HFF-Myc (cell line): ENCODE measurements at regions not wholly inside any gene's neighbourhood (a gene's known extent, or its start where the extent isn't known, plus 50 kb on each side); places are given as distances from the start of the nearest gene placed in this dataset.
"Not testable (repeated sequence)": the region's sequence is repeated elsewhere in the genome, so short reads cannot be mapped to it uniquely, and the experiment has no call there.

Experiments used
- DNase-seq: peaks from one replicate; pipeline ENCODE4 v3.0.0-alpha.2; 2011; ENCODE audit warnings: low read depth; ENCODE audit errors: extremely low read depth
- H3K4me3 ChIP-seq: replicated peaks from 2 replicates; pipeline ENCODE4 v1.5.1; 2011; ENCODE audit warnings: low read depth, mild to moderate bottlenecking, control low read depth, low read length
- TF ChIP-seq, protein P1 (sequence below): IDR thresholded peaks from 2 replicates; pipeline ENCODE4 v1.5.1; 2012; ENCODE audit warnings: mild to moderate bottlenecking, low read depth, low read length, control low read depth; ENCODE audit errors: missing control alignments

DNA sequence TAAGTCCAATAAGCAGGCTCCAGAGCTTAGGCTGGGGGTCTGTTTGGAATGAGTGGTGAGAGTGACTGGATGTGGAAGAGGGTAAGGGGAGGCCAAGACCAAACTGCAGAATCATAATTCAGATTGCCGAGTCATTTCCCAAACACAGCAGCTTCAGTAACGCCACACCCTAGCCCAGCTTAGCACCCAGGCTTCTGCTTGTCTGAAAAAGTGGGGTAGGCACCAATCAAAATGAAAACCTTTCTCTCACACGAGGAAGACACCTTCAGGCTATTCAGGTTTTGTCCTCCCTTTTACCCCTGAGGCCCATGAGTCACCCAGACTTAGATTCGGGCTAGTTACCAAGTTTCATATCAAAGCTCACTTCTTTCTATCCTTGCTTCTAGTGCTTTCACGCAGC is 306.1 kb downstream of the DAD1 start:
- TF ChIP-seq, protein P1, sequence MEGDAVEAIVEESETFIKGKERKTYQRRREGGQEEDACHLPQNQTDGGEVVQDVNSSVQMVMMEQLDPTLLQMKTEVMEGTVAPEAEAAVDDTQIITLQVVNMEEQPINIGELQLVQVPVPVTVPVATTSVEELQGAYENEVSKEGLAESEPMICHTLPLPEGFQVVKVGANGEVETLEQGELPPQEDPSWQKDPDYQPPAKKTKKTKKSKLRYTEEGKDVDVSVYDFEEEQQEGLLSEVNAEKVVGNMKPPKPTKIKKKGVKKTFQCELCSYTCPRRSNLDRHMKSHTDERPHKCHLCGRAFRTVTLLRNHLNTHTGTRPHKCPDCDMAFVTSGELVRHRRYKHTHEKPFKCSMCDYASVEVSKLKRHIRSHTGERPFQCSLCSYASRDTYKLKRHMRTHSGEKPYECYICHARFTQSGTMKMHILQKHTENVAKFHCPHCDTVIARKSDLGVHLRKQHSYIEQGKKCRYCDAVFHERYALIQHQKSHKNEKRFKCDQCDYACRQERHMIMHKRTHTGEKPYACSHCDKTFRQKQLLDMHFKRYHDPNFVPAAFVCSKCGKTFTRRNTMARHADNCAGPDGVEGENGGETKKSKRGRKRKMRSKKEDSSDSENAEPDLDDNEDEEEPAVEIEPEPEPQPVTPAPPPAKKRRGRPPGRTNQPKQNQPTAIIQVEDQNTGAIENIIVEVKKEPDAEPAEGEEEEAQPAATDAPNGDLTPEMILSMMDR, result no peak
- DNase-seq, result no peak
- H3K4me3 ChIP-seq, result no peak overlapping the region

DNA sequence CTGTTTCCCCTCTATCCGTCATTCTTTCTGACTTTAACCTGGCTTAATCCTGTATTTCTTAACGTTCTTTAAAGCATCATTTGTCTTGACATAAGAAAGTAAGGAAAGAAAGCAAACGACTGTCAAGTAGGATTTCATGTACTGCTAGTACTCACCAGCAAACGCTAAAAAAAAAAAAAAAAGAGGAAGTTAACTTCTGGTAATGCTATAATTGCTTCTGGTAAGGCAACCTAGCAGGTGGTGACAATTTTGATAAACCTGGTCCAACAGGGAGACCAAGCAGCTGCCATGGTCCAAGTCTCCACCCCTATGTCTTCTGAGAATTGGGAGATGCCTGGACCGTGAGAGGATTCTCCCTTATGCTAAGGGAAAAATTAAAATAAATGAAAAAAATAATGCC is 306.6 kb downstream of the DAD1 start:
- no peak overlapping the region for H3K4me3 ChIP-seq
- TF ChIP-seq, protein P1, result no peak
- DNase-seq, result no peak

DNA sequence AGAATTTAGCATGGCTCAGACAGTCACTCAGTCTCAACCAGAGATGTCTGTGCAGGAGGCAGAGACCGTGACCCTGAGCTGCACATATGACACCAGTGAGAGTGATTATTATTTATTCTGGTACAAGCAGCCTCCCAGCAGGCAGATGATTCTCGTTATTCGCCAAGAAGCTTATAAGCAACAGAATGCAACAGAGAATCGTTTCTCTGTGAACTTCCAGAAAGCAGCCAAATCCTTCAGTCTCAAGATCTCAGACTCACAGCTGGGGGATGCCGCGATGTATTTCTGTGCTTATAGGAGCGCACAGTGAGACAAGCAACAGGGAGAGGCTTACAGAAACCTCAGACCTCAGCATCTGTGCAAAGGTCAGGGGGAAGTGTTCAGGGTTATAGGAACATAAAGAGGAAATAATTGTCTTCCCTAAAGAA is 307.6 kb downstream of the DAD1 start:
- DNase-seq, H3K4me3 ChIP-seq: not testable (repeated sequence)

DNA sequence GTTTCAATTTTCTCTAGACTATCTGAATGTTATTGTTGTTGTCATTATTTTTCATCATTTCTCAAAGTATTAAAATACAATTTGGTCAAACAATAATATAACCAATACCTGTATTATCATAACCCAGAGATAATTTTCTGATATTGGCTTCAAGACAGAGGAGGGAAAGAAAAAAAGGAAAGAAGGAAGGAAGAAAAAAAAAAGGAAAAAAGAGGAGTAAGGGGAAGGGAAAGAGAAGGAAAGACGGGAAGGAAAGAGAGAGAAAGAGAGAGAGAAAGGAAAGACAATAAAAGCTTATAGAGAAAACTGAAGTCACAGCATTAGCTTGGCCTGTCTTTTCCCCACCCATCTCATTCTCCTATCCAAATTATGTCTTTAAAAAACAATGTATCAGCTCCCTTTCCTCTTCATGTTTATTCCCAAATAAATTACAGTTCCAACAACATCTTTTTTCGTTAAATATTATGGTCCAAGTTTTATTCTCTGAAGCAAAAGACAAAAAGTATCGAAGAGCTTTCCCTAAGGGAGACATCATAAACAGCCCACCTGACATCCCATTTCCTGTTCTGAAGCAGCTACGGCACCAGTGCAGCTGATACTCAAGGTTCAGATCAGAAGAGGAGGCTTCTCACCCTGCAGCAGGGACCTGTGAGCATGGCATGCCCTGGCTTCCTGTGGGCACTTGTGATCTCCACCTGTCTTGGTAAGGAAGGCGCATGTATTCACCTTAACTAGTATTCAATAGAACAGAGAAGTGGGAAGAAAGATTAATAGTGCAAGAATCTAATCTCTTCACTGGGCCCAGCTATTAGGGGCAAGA is 308.3 kb downstream of the DAD1 start:
- no peak overlapping the region for H3K4me3 ChIP-seq
- no peak for DNase-seq
- TF ChIP-seq, protein P1, result no peak

DNA sequence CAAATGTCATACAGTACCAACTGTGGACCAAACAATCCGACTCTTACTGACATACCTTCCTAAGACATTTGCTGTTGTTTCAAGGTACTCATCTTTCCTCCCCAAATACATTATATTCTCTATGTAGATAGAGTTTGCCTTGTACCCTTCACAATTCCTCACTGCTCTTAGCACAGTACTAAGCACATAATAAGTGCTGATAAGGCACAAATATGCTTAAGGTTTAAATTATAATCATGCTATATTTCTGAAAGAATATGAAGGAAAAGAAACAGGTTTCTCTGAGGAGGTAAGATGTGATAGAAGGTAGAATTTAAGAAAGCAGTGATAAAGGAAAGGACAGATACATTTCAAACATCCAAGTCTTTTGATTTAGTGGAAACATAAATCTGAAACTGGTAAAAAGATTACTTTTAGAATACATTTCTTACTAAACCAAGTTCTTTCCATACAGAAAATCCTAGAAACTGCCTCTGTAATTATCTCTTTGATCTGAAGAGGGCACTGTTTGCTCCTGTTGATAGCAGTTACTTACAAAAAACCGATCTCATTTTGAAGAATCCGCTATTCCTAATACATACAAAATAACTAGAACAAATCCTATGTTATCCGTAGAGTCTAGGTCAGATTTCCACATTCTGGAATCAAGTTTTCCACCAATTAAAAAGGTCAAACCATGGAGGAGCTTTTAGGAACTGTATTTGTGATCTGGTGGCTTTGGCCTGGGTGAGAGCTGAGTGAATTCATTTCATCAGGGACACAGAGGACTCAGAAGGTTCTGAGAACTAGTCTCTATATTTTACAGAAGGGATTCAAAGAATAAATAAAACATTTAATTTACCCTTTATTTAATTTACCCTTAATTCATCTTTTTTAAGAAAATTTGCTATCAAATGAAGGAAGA is 311.9 kb downstream of the DAD1 start:
- TF ChIP-seq, protein P1, result peak; percentile 49
- no peak overlapping the region for H3K4me3 ChIP-seq
- DNase-seq, result peak; percentile 10

DNA sequence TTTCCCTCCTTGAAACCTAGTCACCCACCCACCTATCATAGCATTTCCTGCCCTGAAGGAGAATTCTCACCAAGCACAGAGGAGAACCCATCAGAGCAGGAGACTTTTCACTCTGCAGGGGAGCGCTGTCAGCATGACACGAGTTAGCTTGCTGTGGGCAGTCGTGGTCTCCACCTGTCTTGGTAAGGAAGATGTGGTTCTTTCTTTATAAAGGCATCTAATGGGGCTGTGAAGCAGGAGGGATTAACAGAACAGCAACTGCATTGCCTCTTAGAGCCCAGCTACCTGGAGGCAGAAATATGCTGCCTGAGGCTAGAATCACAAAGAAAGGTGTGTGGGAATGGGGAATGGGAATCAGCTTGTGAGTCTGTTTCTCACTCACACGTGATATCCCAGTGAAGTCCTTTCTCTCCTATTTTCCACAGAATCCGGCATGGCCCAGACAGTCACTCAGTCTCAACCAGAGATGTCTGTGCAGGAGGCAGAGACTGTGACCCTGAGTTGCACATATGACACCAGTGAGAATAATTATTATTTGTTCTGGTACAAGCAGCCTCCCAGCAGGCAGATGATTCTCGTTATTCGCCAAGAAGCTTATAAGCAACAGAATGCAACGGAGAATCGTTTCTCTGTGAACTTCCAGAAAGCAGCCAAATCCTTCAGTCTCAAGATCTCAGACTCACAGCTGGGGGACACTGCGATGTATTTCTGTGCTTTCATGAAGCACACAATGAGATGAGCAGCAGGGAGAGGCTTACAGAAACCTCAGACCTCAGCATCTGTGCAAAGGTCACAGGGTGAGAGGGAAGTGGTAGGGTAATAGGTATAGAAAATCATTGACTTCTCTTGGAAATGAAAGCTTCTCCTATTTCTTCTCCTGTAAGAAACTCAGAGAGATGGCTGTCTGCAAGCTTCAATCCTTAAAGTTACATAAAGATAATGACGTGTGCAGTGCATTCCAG is 316.9 kb downstream of the DAD1 start:
- TF ChIP-seq, protein P1, result no peak
- H3K4me3 ChIP-seq, result no peak overlapping the region
- DNase-seq, result no peak
